HepG2 (cell line): ENCODE measurements at regions not wholly inside any gene's neighbourhood (a gene's known extent, or its start where the extent isn't known, plus 50 kb on each side); places are given as distances from the start of the nearest gene placed in this dataset.

ENCODE experiments used
- ATAC-seq: fragments of 200-7000 bp; cut with Tn5 transposase; 3 replicates; pipeline ENCODE4 v1.9.1; 2020; ENCODE audit warnings: mild to moderate bottlenecking, moderate library complexity
- BruUV-seq: library from RNA; stranded (reverse); fragments of 400-500 nt; replicated peaks from 2 replicates; lab custom pipeline; 2021; lab: Mats Ljungman, UMichigan
- CTCF ChIA-PET: fragments of 300-600 bp; formaldehyde crosslinking; extraction: SDS; loops from one replicate; lab custom pipeline; 2021; ENCODE audit warnings: low total read pairs, inconsistent platforms, low intra/inter-chr PET ratio; lab: Yijun Ruan, JAX
- POLR2A ChIA-PET: fragments of 350-600 bp; sonication (Branson Sonifier 250); formaldehyde crosslinking; loops from one replicate; lab custom pipeline; 2020; ENCODE audit warnings: antibody characterized with exemption, inconsistent platforms; lab: Yijun Ruan, JAX
- DNase-seq: peaks from one replicate; pipeline ENCODE4 v3.0.0-alpha.2; 2015; ENCODE audit warnings: low spot score
- FAIRE-seq: peaks from 3 replicates; lab custom pipeline; 2011; peaks lifted over from hg19 to GRCh38; lab: Jason Lieb, UNC
- H2AFZ ChIP-seq: one replicate; pipeline ENCODE4 v1.6.1; 2011; ENCODE audit warnings: low read length, inconsistent platforms
- H3K27ac ChIP-seq: fragments of 300-600 bp; 3 replicates; pipeline ENCODE4 v1.8.0; 2011; ENCODE audit warnings: mixed run types, mild to moderate bottlenecking, mixed read lengths, low read length, inconsistent platforms; ENCODE audit not compliant: insufficient read depth; ENCODE audit errors: extremely low read length
- H3K27me3 ChIP-seq, 2 experiments: fragments of 200-600 bp in 1 of 2; 2 replicates in 1 of 2; 3 replicates in 1 of 2; pipeline versions ENCODE4 v1.6.0 to v1.8.0; 2011; ENCODE audit warnings: low read length in 2 of 2, mild to moderate bottlenecking in 2 of 2, moderate library complexity in 2 of 2, inconsistent platforms in 1 of 2; ENCODE audit not compliant: insufficient read depth in 2 of 2, control insufficient read depth in 1 of 2
- H3K36me3 ChIP-seq, 2 experiments: fragments of 200-600 bp in 1 of 2; replicated peaks in 1 of 2; 2 replicates in 1 of 2; 3 replicates in 1 of 2; pipeline versions ENCODE4 v1.5.1 to v1.8.0; 2011; ENCODE audit warnings: low read length in 2 of 2, inconsistent platforms in 1 of 2; ENCODE audit not compliant: insufficient read depth in 2 of 2, control insufficient read depth in 1 of 2
- H3K4me1 ChIP-seq: 2 replicates; pipeline ENCODE4 v1.5.1; 2012; ENCODE audit warnings: low read length, inconsistent platforms; ENCODE audit not compliant: insufficient read depth
- H3K4me2 ChIP-seq: 2 replicates; pipeline ENCODE4 v1.6.0; 2011; ENCODE audit warnings: low read depth, low read length, inconsistent platforms
- H3K4me3 ChIP-seq, 3 experiments: fragments of 200-600 bp in 1 of 3; sonication (generic), shearing (Covaris generic) in 1 of 3; replicated peaks in 1 of 3; 2 replicates each; pipeline ENCODE4 v1.5.1; 2011 to 2016; ENCODE audit warnings: low read length in 3 of 3, inconsistent platforms in 2 of 3, low read depth in 2 of 3, mild to moderate bottlenecking in 2 of 3, control low read depth in 1 of 3, mixed read lengths in 1 of 3; ENCODE audit not compliant: insufficient read depth in 1 of 3
- H3K79me2 ChIP-seq: one replicate; pipeline ENCODE4 v1.6.1; 2011; ENCODE audit warnings: low read length, inconsistent platforms; ENCODE audit not compliant: insufficient read depth
- H3K9ac ChIP-seq: 2 replicates; pipeline ENCODE4 v1.6.0; 2011; ENCODE audit warnings: mild to moderate bottlenecking, low read depth, low read length, inconsistent platforms; ENCODE audit not compliant: insufficient read depth
- H3K9me3 ChIP-seq: 2 replicates; pipeline ENCODE4 v1.5.1; 2012; ENCODE audit warnings: mild to moderate bottlenecking, low read length
- H4K20me1 ChIP-seq: 2 replicates; pipeline ENCODE4 v1.6.0; 2011; ENCODE audit warnings: inconsistent platforms, mild to moderate bottlenecking, low read length, moderate library complexity; ENCODE audit not compliant: insufficient read depth
- BCL3 ChIP-seq: sonication (generic); formaldehyde crosslinking; IDR thresholded peaks from 2 replicates; pipeline ENCODE4 v1.5.1; 2020; ENCODE audit warnings: mild to moderate bottlenecking, missing genetic modification reagents, moderate library complexity
- ERF ChIP-seq: IDR thresholded peaks from 2 replicates; pipeline ENCODE4 v1.6.1; 2018; ENCODE audit warnings: missing biosample characterization, missing genetic modification reagents
- RXRB ChIP-seq: IDR thresholded peaks from 2 replicates; pipeline ENCODE4 v1.6.1; 2016; ENCODE audit warnings: borderline replicate concordance, missing genetic modification reagents, missing compliant biosample characterization
- SOX5 ChIP-seq: IDR thresholded peaks from 2 replicates; pipeline ENCODE4 v1.6.1; 2016; ENCODE audit warnings: borderline replicate concordance
- ZNF18 ChIP-seq: sonication (generic); formaldehyde crosslinking; IDR thresholded peaks from 2 replicates; pipeline ENCODE4 v1.8.0; 2022; ENCODE audit warnings: mild to moderate bottlenecking, missing genetic modification reagents; ENCODE audit not compliant: insufficient replicate concordance
- ZNF318 ChIP-seq: sonication (generic); formaldehyde crosslinking; IDR thresholded peaks from 2 replicates; pipeline ENCODE4 v1.4.0; 2020; ENCODE audit warnings: mild to moderate bottlenecking, missing genetic modification reagents
- ZNF460 ChIP-seq: sonication (generic); formaldehyde crosslinking; IDR thresholded peaks from 2 replicates; pipeline ENCODE4 v1.5.1; 2020; ENCODE audit warnings: missing genetic modification reagents, mild to moderate bottlenecking, borderline replicate concordance
- ZNF468 ChIP-seq: sonication (generic); formaldehyde crosslinking; IDR thresholded peaks from 2 replicates; pipeline ENCODE4 v1.8.0; 2022; ENCODE audit warnings: mild to moderate bottlenecking, moderate library complexity, missing genetic modification reagents
- WGBS: methylation state at CpG from one replicate; pipeline ENCODE4 v1.1.6; 2017; ENCODE audit warnings: low lambda C conversion rate; 5-methylcytosine and 5-hydroxymethylcytosine counted together
- in situ Hi-C: cut with HindIII; loops from 2 replicates; pipeline ENCODE4 v1.10.0; 2017; ENCODE audit warnings: low pct_unique_long_range_greater_than_20kb; ENCODE audit not compliant: extremely low pct_ligation_motif_present
- intact Hi-C: fragments of 100-400 bp; cut with micrococcal nuclease; formaldehyde crosslinking; loops from one replicate; pipeline ENCODE4 v1.10.0; 2022; ENCODE audit not compliant: unreplicated experiment
- TF ChIP-seq, protein P1 (sequence below): sonication (generic); formaldehyde crosslinking; IDR thresholded peaks from 2 replicates; pipeline ENCODE4 v1.5.0; 2020; ENCODE audit warnings: missing genetic modification reagents

DNA sequence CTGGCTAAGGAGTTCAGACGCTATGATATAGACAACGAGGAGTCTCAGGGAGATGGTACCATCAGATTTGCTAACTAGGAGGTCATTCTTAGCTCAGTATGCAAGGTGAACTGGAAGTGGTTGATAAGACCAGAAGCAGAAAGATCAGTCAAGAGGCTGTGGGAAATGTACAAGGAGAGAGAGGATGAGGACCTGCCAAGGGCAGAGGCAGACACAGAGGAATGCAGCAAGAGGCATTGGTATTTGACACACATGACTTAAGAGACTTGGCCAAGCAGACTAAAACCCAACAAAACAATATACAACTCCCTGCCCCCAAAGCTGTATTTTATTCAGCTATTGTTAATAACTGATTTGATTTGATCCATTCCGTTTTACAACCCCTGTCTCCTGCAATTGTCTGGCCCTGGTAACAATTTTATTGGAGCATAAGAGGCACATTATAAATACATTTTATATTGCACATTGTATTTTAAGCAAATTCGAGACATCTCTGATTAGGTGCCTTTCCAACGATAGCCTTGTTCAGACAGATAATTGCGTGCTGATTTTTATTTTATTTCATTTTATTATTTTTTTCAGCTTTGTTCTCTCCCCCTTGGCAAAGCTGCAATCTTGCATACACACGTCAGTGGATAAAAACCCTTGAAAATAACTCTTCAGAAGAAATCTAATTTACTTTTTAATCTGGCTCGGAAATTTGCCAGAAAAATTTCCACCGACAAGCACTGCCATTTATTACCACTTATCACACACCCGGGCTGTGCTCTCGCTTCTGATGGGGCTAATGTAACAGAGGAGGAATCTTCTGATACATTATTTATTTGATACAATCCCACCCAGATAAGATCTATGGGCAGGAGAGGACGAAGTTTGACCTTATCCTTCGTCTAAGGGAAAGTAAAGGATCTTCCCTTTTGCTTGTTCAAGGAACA, 237.8 kb downstream of the NXPE2 start:
- in situ Hi-C loops (no loop called here), intact Hi-C loops (no loop called here)
- WGBS: 3% methylated on average over 13 of the region's 13 CpGs
- DNase-seq: no peak
- CTCF ChIA-PET: no interaction called here
- no TSS peak for BruUV-seq
- H3K9me3 ChIP-seq: no peaks in the 10 kb centered on the region
- peaks cover 0 to 14% of the 10 kb centered on the region in 2 experiments; a peak in 3 of 5 replicates for H3K27me3 ChIP-seq
- no peak overlapping the region for H2AFZ ChIP-seq
- no peak overlapping the region for H3K9ac ChIP-seq
- no peak for FAIRE-seq
- H3K36me3 ChIP-seq: no peaks in the 10 kb centered on the region
- ATAC-seq: no peak
- H3K4me2 ChIP-seq: no peak overlapping the region
- H3K4me1 ChIP-seq: no peaks in the 10 kb centered on the region
- H3K4me3 ChIP-seq: no peak overlapping the region
- no peak overlapping the region for H3K27ac ChIP-seq
- no peaks in the 10 kb centered on the region for H4K20me1 ChIP-seq
- POLR2A ChIA-PET: no interaction called here
- H3K79me2 ChIP-seq: no peaks in the 10 kb centered on the region
- TF ChIP-seq ZNF18 (CRISPR knock-in tag): no peak
- no peak for TF ChIP-seq RXRB
- no peak for TF ChIP-seq ERF (CRISPR knock-in tag)
- no peak for TF ChIP-seq ZNF468
- no peak for TF ChIP-seq ZNF460 (CRISPR knock-in tag)
- TF ChIP-seq, protein P1, sequence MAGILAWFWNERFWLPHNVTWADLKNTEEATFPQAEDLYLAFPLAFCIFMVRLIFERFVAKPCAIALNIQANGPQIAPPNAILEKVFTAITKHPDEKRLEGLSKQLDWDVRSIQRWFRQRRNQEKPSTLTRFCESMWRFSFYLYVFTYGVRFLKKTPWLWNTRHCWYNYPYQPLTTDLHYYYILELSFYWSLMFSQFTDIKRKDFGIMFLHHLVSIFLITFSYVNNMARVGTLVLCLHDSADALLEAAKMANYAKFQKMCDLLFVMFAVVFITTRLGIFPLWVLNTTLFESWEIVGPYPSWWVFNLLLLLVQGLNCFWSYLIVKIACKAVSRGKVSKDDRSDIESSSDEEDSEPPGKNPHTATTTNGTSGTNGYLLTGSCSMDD (CRISPR knock-in tag): no peak
- TF ChIP-seq SOX5 (CRISPR knock-in tag): no peak
- TF ChIP-seq BCL3: no peak
- no peak for TF ChIP-seq ZNF318 (CRISPR knock-in tag)
